Prostate gland (tissue), 2 donors: ENCODE measurements at regions not wholly inside any gene's neighbourhood (a gene's known extent, or its start where the extent isn't known, plus 50 kb on each side); places are given as distances from the start of the nearest gene placed in this dataset.

Experiments used
- DNase-seq: peaks from one replicate; pipeline ENCODE4 v3.0.0-alpha.2; 2019; ENCODE audit warnings: low spot score
- H3K27ac ChIP-seq, 2 donors: fragments of 200-600 bp; sonication (generic); 2 replicates each; pipeline ENCODE4 v1.5.1; 2017 to 2019
- H3K27me3 ChIP-seq: fragments of 200-600 bp; sonication (generic); replicated peaks from 2 replicates; pipeline ENCODE4 v1.5.1; 2019; ENCODE audit not compliant: insufficient read depth
- H3K36me3 ChIP-seq, 2 donors: fragments of 200-600 bp; sonication (generic); 1 replicate in 1 of 2; 2 replicates in 1 of 2; pipeline versions ENCODE4 v1.5.1 to v1.8.1; 2017 to 2019
- H3K4me1 ChIP-seq: fragments of 200-600 bp; sonication (generic); replicated peaks from 2 replicates; pipeline ENCODE4 v1.5.1; 2019
- H3K4me3 ChIP-seq, 2 donors: fragments of 200-600 bp; sonication (generic); 2 replicates each; pipeline ENCODE4 v1.5.1; 2017 to 2019
- H3K9me3 ChIP-seq: fragments of 200-600 bp; sonication (generic); 2 replicates; pipeline ENCODE4 v1.5.1; 2017
- POLR2A ChIP-seq: fragments of 450-650 bp; IDR thresholded peaks from one replicate; pipeline ENCODE4 v1.6.1; 2016; ENCODE audit warnings: antibody characterized with exemption, mild to moderate bottlenecking
- POLR2AphosphoS5 ChIP-seq: sonication (generic); formaldehyde crosslinking; IDR thresholded peaks from one replicate; pipeline ENCODE4 v1.6.1; 2017; ENCODE audit warnings: antibody characterized with exemption
- WGBS: methylation state at CpG from one replicate; pipeline ENCODE4 v1.1.5; 2018; 5-methylcytosine and 5-hydroxymethylcytosine counted together
- intact Hi-C: fragments of 100-400 bp; cut with DNase I; formaldehyde crosslinking; loops from one replicate; pipeline ENCODE4 v1.14.2; 2022
- TF ChIP-seq, protein P1 (sequence below), 4 experiments: fragments of 200-600 bp in 2 of 4; fragments of 450-650 bp in 2 of 4; sonication (generic) in 2 of 4; IDR thresholded peaks; 1 replicate in 3 of 4; 2 replicates in 1 of 4; pipeline ENCODE4 v1.5.1; 2016 to 2019; ENCODE audit warnings: antibody characterized with exemption in 4 of 4, mild to moderate bottlenecking in 2 of 4, moderate library complexity in 2 of 4

DNA sequence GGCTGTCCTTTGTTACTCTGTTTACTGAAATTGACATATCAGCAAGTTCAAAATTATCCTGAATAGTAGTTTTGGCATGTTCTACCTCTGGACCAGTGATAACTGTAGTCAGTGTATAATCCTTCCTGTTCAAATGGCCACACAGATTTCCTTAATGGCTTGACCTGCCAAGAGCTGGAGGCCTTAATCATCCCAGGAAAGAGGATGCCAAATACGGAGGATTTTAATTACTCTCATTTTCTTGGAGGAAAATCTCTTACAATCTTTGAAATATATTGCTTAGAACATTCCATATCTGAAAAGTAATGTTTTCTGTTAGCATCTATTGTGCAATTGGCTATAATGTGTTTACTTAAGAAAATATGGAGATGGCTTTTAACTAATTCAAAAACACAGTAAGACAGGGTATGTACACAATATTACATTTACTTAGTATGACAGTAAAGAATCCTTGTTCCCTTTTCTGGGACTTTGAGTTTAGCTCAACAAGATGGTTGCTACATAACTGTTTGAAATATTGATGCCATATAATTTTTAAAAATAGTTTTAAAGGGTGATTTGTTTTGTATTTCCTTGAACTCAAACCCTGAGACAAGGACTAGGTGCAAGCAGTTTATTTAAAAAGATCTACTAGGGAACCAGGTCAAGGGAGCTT lies 68.9 kb upstream of the SELENOP start:
- Histone ChIP-seq H3K27ac (no peak overlapping the region), H3K4me3 (no peak overlapping the region), H3K27me3 (no peaks in the 10 kb centered on the region), H3K36me3 (no peaks in the 10 kb centered on the region), H3K9me3 (no peaks in the 10 kb centered on the region), H3K4me1 (no peaks in the 10 kb centered on the region)
- TF ChIP-seq, protein P1, sequence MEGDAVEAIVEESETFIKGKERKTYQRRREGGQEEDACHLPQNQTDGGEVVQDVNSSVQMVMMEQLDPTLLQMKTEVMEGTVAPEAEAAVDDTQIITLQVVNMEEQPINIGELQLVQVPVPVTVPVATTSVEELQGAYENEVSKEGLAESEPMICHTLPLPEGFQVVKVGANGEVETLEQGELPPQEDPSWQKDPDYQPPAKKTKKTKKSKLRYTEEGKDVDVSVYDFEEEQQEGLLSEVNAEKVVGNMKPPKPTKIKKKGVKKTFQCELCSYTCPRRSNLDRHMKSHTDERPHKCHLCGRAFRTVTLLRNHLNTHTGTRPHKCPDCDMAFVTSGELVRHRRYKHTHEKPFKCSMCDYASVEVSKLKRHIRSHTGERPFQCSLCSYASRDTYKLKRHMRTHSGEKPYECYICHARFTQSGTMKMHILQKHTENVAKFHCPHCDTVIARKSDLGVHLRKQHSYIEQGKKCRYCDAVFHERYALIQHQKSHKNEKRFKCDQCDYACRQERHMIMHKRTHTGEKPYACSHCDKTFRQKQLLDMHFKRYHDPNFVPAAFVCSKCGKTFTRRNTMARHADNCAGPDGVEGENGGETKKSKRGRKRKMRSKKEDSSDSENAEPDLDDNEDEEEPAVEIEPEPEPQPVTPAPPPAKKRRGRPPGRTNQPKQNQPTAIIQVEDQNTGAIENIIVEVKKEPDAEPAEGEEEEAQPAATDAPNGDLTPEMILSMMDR (IDR thresholded peaks at IDR 0.05), result no peak
- no peak for TF ChIP-seq POLR2AphosphoS5
- TF ChIP-seq POLR2A, result no peak
- WGBS, result 61% methylated on average over 1 of the region's 1 CpG
- no peak for DNase-seq
- intact Hi-C loops, result no loop called here

DNA sequence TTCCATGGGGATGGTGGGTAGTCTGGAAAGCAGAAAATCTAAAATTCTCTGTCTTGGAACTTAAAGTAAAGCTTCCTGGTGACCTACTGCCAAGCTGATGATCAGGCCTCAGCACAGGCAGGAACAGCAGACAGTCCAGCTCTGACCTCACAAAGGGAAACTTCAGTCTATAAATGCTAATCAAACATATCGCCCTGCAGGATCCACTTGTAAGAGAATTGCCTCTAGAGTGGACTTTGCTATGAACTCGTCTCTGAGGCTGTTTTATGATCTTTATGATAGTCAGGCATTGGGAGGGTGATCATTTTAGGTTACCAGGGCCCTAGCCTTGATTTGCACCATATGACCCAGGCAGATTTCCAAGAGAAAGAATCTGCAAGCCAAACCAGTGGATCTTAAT lies 67.6 kb upstream of the SELENOP start:
- Histone ChIP-seq H3K27me3 (no peaks in the 10 kb centered on the region), H3K4me1 (no peaks in the 10 kb centered on the region), H3K36me3 (no peaks in the 10 kb centered on the region), H3K4me3 (no peak overlapping the region), H3K27ac (no peak overlapping the region), H3K9me3 (no peaks in the 10 kb centered on the region)
- peak; percentile 25 for DNase-seq
- 56% methylated on average over 2 of the region's 2 CpGs for WGBS
- intact Hi-C loops, result no loop called here
- no peak for TF ChIP-seq POLR2A
- TF ChIP-seq, protein P1 (IDR thresholded peaks at IDR 0.05), result no peak
- TF ChIP-seq POLR2AphosphoS5, result peak; percentile 60

DNA sequence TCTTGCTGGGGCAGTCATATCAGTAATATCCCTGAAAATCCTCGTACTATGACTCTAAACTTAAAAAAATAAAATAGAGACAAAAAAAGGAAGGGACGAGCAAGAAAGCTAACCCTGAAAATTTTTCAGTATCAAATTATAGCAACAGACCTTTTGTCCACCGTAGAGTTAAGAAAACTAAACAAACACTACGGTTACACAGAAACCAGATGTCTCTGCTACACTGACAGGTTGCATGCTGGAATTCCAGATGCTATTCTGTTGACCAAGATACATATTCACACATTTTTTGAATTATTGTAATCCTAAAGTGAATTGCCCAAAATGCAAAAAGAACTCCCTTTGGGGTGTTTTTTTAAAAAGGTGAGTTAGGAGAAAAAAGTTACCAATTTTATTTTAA lies 66.9 kb upstream of the SELENOP start:
- intact Hi-C loops, result no loop called here
- WGBS, result 58% methylated on average over 4 of the region's 4 CpGs
- no peak overlapping the region for H3K27ac ChIP-seq

DNA sequence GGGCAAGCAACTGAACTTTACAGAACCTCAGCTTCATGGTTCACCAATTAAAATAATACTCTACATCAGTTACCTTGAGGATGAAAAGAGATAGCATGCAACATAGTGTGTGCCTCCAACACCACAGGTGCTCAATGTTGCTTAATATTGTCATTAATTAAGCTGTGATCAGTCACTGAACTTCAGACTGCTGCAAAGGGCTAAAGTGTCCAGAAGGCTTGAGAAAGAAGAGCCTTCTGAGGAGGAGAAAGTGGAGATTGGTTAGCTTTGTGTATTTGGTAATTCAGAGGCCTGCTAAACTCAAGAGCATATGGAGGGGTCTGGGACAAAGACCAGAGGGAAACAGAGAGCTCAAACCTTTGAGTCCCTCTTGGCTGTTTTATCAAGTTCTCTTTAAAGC lies 66.3 kb upstream of the SELENOP start:
- DNase-seq, result no peak
- H3K36me3 ChIP-seq, result no peaks in the 10 kb centered on the region
- no peak overlapping the region for H3K4me3 ChIP-seq
- H3K4me1 ChIP-seq, result no peaks in the 10 kb centered on the region
- no peaks in the 10 kb centered on the region for H3K9me3 ChIP-seq
- TF ChIP-seq, protein P1 (IDR thresholded peaks at IDR 0.05), result no peak
- TF ChIP-seq POLR2AphosphoS5 (no peak), POLR2A (no peak)
- H3K27me3 ChIP-seq, result no peaks in the 10 kb centered on the region
- no peak overlapping the region for H3K27ac ChIP-seq
- intact Hi-C loops, result no loop called here

More for the DNA sequence above, 66.9 kb upstream of the SELENOP start:
- Histone ChIP-seq H3K4me3 (no peak overlapping the region), H3K36me3 (no peaks in the 10 kb centered on the region), H3K4me1 (no peaks in the 10 kb centered on the region), H3K9me3 (no peaks in the 10 kb centered on the region), H3K27me3 (no peaks in the 10 kb centered on the region)
- no peak for DNase-seq
- TF ChIP-seq POLR2A, result no peak
- TF ChIP-seq, protein P1 (IDR thresholded peaks at IDR 0.05), result no peak
- TF ChIP-seq POLR2AphosphoS5, result no peak

DNA sequence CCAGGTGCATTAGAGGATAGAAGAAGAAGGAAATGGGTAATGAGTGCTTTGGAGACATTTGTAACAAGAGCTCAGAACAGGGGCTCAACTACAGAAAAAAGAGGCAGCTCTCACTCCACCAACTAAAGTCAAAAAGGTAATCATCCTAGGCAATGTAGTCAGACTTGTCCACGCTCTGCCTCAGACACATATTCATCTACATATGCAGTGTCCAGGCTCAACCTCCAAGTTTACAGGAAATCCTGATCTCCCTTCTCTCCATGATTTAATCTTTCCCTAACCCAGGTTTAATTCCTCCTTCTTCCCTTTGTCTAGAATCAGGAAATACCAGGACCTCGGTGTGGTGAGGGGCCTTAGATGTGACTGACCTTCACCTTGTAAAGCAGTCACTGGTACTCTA lies 65.7 kb upstream of the SELENOP start:
- no peaks in the 10 kb centered on the region for H3K9me3 ChIP-seq
- no peak overlapping the region for H3K4me3 ChIP-seq
- no peaks in the 10 kb centered on the region for H3K36me3 ChIP-seq
- intact Hi-C loops, result no loop called here
- 74% methylated on average over 2 of the region's 2 CpGs for WGBS
- H3K27ac ChIP-seq, result no peak overlapping the region
- no peak for DNase-seq
- no peak for TF ChIP-seq POLR2AphosphoS5
- TF ChIP-seq, protein P1 (IDR thresholded peaks at IDR 0.05), result no peak
- H3K27me3 ChIP-seq, result no peaks in the 10 kb centered on the region
- H3K4me1 ChIP-seq, result no peaks in the 10 kb centered on the region
